ENCODE measurements at regions not wholly inside any gene's neighbourhood (a gene's known extent, or its start where the extent isn't known, plus 50 kb on each side); places are given as distances from the start of the nearest gene placed in this dataset.

DNA sequence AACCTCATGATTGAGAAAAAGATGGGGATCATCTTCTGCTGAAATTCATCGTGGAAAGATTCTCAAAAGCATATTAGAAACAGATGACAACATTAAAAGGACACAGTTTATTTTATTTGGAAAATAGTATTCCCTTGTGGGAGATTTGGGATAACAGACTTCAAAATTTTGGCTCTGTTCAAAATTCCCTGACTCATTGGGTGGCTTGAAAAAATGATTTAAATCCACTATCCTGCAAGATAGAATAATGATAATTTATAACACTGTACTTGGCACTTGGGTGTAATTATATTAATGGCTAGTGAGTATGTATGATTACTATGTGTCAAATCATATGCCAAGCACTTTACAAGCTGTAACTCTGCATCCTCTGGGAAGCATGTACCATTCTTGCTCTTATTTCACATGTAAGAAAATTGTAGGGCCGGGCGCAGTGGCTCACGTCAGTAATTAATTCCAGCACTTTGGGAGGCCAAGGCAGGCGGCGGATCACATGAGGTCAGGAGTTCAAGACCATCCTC lies 128.8 kb downstream of the LMNTD1 start:
- Histone ChIP-seq H3K9me2 (replicated peaks; ENCODE audit: insufficient read depth, low read length) (no peaks in the 10 kb centered on the region), H3K9ac (ENCODE audit: low read length) (no peak overlapping the region), H4K20me1 (ENCODE audit: low read depth, low read length) (no peaks in the 10 kb centered on the region), H3K79me2 (ENCODE audit: insufficient read depth, low read length) (no peaks in the 10 kb centered on the region), H3K9me3 (ENCODE audit: insufficient read depth, low read length) (no peaks in the 10 kb centered on the region), H3F3A (ENCODE audit: insufficient read depth) (no peaks in the 10 kb centered on the region), H3K4me3 (ENCODE audit: insufficient read depth, low read length, poor library complexity, severe bottlenecking) (no peak overlapping the region), H3K27ac (ENCODE audit: low read depth, low read length) (no peak overlapping the region), H3K27me3 (ENCODE audit: low read length) (no peaks in the 10 kb centered on the region), H3K36me3 (ENCODE audit: low read length) (no peaks in the 10 kb centered on the region), H2AFZ (ENCODE audit: low read depth, low read length, severe bottlenecking) (no peak overlapping the region), H3K4me2 (ENCODE audit: low read depth, low read length, poor library complexity, severe bottlenecking) (no peak overlapping the region)
- TF ChIP-seq, protein P1, sequence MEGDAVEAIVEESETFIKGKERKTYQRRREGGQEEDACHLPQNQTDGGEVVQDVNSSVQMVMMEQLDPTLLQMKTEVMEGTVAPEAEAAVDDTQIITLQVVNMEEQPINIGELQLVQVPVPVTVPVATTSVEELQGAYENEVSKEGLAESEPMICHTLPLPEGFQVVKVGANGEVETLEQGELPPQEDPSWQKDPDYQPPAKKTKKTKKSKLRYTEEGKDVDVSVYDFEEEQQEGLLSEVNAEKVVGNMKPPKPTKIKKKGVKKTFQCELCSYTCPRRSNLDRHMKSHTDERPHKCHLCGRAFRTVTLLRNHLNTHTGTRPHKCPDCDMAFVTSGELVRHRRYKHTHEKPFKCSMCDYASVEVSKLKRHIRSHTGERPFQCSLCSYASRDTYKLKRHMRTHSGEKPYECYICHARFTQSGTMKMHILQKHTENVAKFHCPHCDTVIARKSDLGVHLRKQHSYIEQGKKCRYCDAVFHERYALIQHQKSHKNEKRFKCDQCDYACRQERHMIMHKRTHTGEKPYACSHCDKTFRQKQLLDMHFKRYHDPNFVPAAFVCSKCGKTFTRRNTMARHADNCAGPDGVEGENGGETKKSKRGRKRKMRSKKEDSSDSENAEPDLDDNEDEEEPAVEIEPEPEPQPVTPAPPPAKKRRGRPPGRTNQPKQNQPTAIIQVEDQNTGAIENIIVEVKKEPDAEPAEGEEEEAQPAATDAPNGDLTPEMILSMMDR (IDR thresholded peaks at IDR 0.05; ENCODE audit: insufficient read depth, low read length, poor library complexity, severe bottlenecking) = no peak
- no peak for TF ChIP-seq EZH2phosphoT487 (conservative IDR thresholded peaks at IDR 0.05; ENCODE audit: low read length)

DNA sequence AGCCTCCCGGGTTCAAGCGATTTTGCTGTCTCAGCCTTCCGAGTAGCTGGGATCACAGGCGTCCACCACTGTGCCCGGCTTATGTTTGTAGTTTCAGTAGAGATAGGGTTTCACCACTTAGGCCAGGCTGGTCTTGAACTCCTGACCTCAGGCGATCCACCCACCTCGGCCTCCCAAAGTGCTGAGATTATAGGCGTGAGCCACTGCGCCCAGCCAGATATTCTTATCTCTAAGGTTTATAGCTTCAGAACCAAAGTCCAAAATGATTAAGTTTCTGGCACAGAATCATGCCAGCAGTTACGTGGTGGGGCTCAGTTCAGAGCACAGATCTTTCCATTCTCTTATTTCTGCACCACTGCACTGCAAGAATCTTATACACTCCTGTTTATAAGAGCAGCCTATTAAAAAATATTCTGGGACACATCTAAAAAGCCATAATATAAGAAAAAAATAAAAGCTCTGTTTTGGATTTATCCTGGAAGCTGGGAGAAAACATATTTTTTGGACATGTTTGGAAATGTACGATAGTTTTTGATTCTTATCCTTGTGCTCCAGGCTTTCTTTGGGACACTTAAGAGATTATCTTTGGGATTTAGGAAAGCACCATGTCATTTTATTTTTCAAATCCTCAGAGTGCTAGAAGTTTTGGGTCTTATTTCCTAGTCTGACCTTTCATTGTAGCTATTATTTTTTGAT lies 129.6 kb downstream of the LMNTD1 start:
- Histone ChIP-seq H3K9ac (ENCODE audit: low read length) (no peak overlapping the region), H3K27ac (ENCODE audit: low read depth, low read length) (no peak overlapping the region), H4K20me1 (ENCODE audit: low read depth, low read length) (no peaks in the 10 kb centered on the region)

DNA sequence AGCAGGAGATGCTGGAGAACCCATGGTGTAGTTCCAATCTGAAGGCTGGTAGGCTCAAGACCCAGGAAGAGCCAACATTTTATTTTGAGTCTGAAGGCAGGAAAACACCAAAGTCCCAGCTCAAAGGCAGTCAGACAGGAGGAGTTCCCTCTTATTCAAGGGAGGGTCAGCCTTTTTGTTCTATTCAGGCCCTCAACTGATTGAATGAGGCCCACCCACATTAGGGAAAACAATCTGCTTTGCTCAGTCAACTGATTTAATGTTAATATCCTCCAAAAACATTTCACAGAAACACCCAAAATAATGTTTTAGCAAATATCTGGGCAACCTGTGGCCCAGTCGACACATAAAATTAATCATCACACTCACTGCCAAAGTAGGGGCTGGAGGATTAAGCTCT lies 130.8 kb downstream of the LMNTD1 start:
- no peak overlapping the region for H3K27ac ChIP-seq (ENCODE audit: low read depth, low read length)
- H3K27me3 ChIP-seq (ENCODE audit: low read length) = no peaks in the 10 kb centered on the region
- no peaks in the 10 kb centered on the region for H3K9me3 ChIP-seq (ENCODE audit: insufficient read depth, low read length)
- no peaks in the 10 kb centered on the region for H4K20me1 ChIP-seq (ENCODE audit: low read depth, low read length)
- TF ChIP-seq, protein P1 (IDR thresholded peaks at IDR 0.05; ENCODE audit: insufficient read depth, low read length, poor library complexity, severe bottlenecking) = no peak
- TF ChIP-seq EZH2phosphoT487 (conservative IDR thresholded peaks at IDR 0.05; ENCODE audit: low read length) = no peak
- no peak overlapping the region for H3K4me2 ChIP-seq (ENCODE audit: low read depth, low read length, poor library complexity, severe bottlenecking)
- no peak overlapping the region for H3K4me3 ChIP-seq (ENCODE audit: insufficient read depth, low read length, poor library complexity, severe bottlenecking)
- no peaks in the 10 kb centered on the region for H3K36me3 ChIP-seq (ENCODE audit: low read length)
- no peaks in the 10 kb centered on the region for H3K79me2 ChIP-seq (ENCODE audit: insufficient read depth, low read length)
- H2AFZ ChIP-seq (ENCODE audit: low read depth, low read length, severe bottlenecking) = no peak overlapping the region
- H3F3A ChIP-seq (ENCODE audit: insufficient read depth) = no peaks in the 10 kb centered on the region
- H3K9me2 ChIP-seq (replicated peaks; ENCODE audit: insufficient read depth, low read length) = no peaks in the 10 kb centered on the region
- no peak overlapping the region for H3K9ac ChIP-seq (ENCODE audit: low read length)

More for the DNA sequence above, 129.6 kb downstream of the LMNTD1 start:
- Histone ChIP-seq H3K4me3 (ENCODE audit: insufficient read depth, low read length, poor library complexity, severe bottlenecking) (no peak overlapping the region), H2AFZ (ENCODE audit: low read depth, low read length, severe bottlenecking) (no peak overlapping the region), H3F3A (ENCODE audit: insufficient read depth) (no peaks in the 10 kb centered on the region), H3K27me3 (ENCODE audit: low read length) (no peaks in the 10 kb centered on the region), H3K79me2 (ENCODE audit: insufficient read depth, low read length) (no peaks in the 10 kb centered on the region), H3K4me2 (ENCODE audit: low read depth, low read length, poor library complexity, severe bottlenecking) (no peak overlapping the region), H3K9me2 (replicated peaks; ENCODE audit: insufficient read depth, low read length) (no peaks in the 10 kb centered on the region), H3K9me3 (ENCODE audit: insufficient read depth, low read length) (no peaks in the 10 kb centered on the region), H3K36me3 (ENCODE audit: low read length) (no peaks in the 10 kb centered on the region)
- TF ChIP-seq EZH2phosphoT487 (conservative IDR thresholded peaks at IDR 0.05; ENCODE audit: low read length) = no peak

DNA sequence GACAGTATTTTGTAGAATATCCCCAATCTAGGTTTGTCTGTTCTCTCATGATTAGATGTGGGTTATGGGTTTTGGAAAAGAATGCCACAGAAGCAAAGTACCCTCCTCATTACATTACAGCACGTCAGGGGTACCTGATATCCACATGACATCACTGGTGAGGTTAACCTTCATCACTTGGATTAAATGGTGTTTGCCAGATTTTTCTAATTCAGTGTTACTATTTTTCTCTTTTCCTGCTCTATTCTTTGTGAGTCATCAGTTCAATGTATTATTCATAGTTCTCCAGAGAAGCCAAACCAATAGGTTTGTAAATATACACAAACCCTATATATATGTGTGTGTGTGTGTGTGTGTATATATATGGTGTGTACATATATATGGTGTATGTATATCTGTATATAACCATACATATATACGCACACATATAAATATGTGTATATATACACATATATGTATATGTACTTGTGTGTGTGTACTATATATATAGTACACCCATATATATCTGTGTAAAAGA lies 131.4 kb downstream of the LMNTD1 start:
- H3K36me3 ChIP-seq (ENCODE audit: low read length) = no peaks in the 10 kb centered on the region
- H3K4me3 ChIP-seq (ENCODE audit: insufficient read depth, low read length, poor library complexity, severe bottlenecking) = no peak overlapping the region
- no peak for TF ChIP-seq EZH2phosphoT487 (conservative IDR thresholded peaks at IDR 0.05; ENCODE audit: low read length)
- TF ChIP-seq, protein P1 (IDR thresholded peaks at IDR 0.05; ENCODE audit: insufficient read depth, low read length, poor library complexity, severe bottlenecking) = no peak
- no peak overlapping the region for H2AFZ ChIP-seq (ENCODE audit: low read depth, low read length, severe bottlenecking)
- no peaks in the 10 kb centered on the region for H3F3A ChIP-seq (ENCODE audit: insufficient read depth)
- no peaks in the 10 kb centered on the region for H3K79me2 ChIP-seq (ENCODE audit: insufficient read depth, low read length)
- H3K9me3 ChIP-seq (ENCODE audit: insufficient read depth, low read length) = no peaks in the 10 kb centered on the region
- H3K9me2 ChIP-seq (replicated peaks; ENCODE audit: insufficient read depth, low read length) = no peaks in the 10 kb centered on the region
- H3K9ac ChIP-seq (ENCODE audit: low read length) = no peak overlapping the region
- no peaks in the 10 kb centered on the region for H4K20me1 ChIP-seq (ENCODE audit: low read depth, low read length)
- no peaks in the 10 kb centered on the region for H3K27me3 ChIP-seq (ENCODE audit: low read length)
- no peak overlapping the region for H3K4me2 ChIP-seq (ENCODE audit: low read depth, low read length, poor library complexity, severe bottlenecking)
- no peak overlapping the region for H3K27ac ChIP-seq (ENCODE audit: low read depth, low read length)

Data from SU-DHL-6 (cell line).